Transverse colon (tissue), 3 donors: ENCODE measurements at regions not wholly inside any gene's neighbourhood (a gene's known extent, or its start where the extent isn't known, plus 50 kb on each side); places are given as distances from the start of the nearest gene placed in this dataset.

Experiments used
- CTCF ChIP-seq, 5 experiments: fragments of 200-600 bp in 3 of 5; fragments of 450-650 bp in 2 of 5; sonication (generic) in 3 of 5; IDR thresholded peaks; 1 replicate in 2 of 5; 2 replicates in 3 of 5; pipeline ENCODE4 v1.5.1; 2016 to 2017; ENCODE audit warnings: antibody characterized with exemption in 5 of 5, inconsistent platforms in 3 of 5, mild to moderate bottlenecking in 2 of 5, moderate library complexity in 1 of 5
- POLR2A ChIP-seq: fragments of 450-650 bp; IDR thresholded peaks from one replicate; pipeline ENCODE4 v1.6.1; 2016; ENCODE audit warnings: antibody characterized with exemption, mild to moderate bottlenecking, moderate library complexity

- no peak for TF ChIP-seq POLR2A
- no peak for TF ChIP-seq CTCF (IDR thresholded peaks at IDR 0.05)
These were observed 110.0 kb upstream of the ETAA1 start for GRCh38 chr2:67286981-67287759.
